ENCODE measurements at regions not wholly inside any gene's neighbourhood (a gene's known extent, or its start where the extent isn't known, plus 50 kb on each side); places are given as distances from the start of the nearest gene placed in this dataset.
A peak's percentile ranks its signal among the peaks of the same experiment; 100 is the strongest.

DNA sequence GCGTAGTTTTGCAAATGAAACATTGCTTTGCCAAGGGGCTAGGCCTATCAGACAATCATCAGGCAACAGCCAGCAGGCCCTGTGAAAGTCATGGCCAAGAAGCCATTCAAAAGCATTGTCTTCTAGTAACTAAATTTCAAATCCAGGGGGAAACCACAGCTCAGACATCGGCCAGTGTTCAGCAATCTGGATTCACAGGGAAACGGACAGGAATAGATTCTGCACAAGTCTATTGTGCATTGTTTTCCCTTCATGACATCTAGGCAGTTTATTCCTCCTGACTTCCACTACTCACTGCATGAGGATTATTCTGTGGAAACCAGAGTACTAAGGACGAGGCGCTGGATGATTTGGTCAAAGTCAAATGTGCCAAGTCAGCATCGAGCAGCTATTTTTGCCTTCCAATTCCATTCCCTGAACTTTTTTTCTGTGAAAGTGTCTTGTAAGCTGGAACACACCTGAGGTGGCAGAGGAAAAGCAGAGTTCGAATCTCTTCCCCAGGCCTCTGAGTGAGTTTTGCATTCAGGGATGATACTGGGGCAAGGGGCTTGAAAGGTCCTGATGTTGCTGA lies 75.4 kb downstream of the VCPKMT start:
- no peak for DNase-seq

DNA sequence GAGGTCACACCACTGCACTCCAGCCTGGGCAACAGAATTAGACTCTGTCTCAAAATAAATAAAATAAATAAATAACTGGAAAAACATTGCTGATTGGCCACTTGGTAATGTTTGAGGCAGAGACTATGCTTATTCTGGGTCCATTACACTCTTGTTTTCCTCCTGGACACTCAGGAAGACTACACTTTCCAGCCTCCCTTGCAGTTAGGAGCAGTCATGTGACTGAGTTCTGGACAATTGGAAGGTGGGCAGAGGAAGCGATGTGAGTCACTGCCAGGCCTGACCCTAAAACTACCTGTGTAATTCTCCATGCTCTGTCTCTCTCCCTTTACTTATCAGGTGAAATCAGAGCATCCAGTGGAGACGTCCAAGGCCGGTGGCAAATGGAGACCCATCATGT lies 74.4 kb downstream of the VCPKMT start:
- DNase-seq = no peak

GRCh38 chr14:50044042-50044651 lies 72.2 kb downstream of the VCPKMT start:
- peak; percentile 42 for DNase-seq

DNA sequence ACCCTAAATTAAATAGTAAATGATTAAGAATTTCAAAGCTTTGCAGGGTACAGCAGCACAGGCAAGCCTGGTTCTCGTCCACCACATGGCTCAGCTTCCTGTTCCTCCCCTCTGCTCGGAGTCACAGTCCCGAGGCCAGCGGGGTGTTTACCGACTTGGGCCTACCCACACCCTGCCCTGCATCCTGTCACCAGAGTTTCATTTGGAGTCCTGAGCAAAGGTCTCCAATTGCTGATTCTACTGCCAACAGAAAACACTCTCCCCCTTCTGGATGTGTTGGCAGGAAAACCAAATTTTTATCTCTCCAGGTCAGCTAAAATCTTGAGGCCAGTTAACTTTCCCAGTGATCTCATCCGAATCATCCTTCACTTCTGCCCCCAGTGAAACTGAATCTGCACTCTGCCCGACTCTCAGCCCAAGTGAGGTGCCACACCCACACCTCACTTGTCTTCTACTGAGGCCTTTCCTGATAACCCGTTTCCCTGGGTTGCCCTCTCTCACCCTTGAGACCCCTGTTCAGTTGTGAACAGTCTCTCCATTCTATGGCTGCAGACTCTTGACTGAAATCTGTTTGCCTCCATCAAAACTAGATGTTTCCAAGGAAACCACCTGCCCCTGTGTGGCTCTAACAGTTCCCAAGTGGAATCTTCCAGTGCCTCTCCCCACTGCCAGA lies 71.2 kb downstream of the VCPKMT start:
- DNase-seq = peak; percentile 93

DNA sequence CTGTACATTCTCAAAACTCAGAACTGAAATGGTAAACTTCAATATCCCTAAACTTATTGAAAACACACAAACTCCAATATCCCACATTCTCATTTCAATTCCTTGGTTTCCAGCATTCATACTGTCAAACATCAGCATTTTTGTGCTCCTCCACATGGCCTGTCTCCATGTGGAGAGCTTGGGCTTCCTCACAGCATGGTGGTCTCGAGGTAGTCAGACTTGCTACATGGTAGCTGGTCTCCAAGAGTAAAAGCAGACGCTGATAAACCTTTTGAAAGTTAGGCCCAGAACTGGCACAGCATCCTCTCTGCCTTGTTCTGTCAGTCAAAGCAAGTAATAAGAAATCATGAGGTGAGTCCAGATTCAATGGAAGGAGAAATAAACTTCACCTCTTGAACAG lies 70.5 kb downstream of the VCPKMT start:
- no peak for DNase-seq

DNA sequence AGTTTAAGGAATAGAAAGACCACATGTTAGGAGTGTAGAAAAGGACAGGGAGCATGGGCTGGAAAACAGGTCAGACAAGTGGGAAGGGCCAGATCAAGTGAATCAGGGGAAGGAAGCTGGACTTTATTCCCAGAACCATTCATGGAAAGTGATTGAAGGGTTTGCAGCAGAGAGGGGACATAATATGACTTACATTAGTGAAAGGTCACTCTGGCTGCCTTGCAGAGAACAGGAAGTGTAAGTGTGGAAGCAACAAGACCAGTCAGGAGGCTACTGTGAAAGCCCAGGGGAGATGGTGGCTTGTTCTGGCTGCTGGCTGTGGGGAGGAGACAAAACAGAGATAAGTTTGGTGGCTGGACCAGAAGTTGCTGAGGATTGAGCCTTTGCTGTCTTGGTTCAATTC lies 69.1 kb downstream of the VCPKMT start:
- peak; percentile 57 for DNase-seq

DNA sequence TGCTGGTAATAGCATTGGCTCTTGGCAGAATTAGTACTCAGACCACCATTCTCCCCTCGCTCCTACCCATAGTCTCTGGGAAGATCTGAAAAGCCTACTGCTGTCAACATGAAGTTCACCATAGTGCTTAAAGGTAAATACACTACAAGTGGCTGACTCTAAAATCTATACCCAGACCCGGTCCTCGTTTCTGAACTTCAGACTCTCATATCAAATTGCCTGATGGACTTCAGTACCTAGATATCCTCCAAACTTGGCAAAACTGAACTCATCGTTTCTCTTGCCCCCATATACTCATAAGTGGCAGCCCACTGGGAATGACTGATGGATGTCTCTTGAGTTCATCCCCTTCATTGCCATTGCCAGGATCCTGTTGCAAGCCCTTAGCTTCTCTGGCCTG lies 67.3 kb downstream of the VCPKMT start:
- DNase-seq = no peak

GRCh38 chr14:50049703-50050570 lies 66.4 kb downstream of the VCPKMT start:
- DNase-seq = no peak

GRCh38 chr14:50051106-50051505 lies 65.3 kb downstream of the VCPKMT start:
- no peak for DNase-seq

DNA sequence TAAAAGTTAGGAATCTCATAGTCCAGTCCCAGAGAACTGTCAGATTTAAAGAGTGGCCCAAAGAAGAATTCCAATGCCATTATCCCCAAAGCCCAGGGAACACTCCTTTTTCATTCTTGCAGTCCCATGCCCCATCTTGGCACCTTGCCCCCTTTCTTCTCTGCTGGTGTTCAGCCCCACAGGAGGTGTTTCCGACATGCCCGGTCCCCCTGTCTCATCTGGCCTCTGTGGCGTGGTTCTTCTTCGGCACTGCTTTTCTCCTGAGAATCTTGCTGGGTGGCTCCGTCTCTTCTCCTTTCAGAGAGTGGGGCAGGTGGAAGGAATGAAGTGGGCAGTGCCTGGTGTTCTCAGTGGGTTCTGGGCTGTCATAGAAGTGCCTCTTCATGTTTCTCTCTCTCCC lies 64.7 kb downstream of the VCPKMT start:
- DNase-seq = no peak

DNA sequence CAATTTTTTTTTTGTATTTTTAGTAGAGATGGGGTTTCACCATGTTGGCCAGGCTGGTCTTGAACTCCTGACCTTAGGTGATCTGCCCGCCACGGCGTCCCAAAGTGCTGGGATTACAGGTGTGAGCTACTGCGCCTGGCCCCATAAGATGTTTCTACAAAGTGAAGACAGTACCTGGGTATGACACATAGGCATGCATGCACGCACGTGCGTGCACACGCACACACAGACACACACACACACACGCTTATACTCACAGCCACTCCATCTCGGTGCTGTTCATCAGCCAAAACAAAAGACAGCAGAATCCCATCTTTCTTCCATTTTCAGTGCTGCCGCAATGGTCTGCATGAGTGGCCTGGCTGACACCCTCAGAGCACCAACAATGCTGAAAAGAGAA lies 63.9 kb downstream of the VCPKMT start:
- DNase-seq = no peak

DNA sequence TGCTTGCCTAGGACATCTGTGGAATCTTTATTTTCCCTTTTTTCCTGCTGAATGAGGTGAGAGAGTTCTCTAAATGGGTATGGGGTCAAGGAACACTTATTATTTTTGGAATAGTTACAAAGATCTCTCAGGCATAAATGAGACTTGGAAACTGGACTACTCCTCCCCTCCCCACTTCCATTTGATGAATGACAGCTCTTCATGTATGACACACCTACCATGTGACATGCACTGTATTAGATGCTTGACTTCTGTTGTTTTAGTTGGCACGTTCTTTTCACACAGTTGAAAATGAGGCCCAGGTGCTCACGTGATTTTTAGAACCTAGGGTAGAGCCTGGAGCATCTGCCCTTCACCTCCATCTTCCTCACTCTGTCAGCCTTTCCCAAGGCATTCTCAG lies 62.4 kb downstream of the VCPKMT start:
- no peak for DNase-seq

DNA sequence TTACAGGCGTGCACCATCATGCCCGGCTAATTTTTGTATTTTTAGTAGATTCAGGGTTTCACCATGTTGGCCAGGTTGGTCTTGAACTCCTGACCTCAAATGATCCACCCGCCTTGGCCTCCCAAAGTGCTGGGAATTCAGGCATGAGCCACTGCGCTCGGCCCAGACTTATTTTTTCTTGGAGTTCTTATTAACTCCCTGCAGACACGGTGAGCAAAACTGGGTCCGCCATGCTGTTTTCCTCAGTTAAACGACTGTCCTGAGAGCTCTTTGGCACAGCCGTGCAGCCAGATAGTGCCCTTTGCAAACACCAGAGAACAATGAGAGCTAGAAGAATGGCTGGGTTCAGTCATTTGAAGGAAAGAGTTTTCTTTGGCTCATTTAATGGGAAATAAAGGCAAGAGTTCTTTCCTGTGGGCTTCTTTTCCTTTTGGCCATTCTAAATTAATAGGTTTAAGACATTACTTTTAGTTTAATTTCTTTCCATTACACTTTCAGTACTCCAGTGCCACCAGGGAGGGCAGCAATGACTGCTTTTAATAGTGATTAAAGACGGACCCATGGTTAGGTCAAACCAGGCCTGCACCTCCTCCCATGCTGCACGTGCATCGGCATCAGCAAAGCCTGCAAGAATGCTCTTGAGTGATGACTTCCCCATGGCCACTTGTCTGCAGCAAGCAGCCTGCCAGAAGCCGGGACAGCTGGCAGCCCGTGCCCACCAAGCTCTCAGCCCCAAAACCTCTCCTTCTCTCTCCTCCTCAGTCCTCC lies 60.7 kb downstream of the VCPKMT start:
- peak; percentile 77 for DNase-seq

DNA sequence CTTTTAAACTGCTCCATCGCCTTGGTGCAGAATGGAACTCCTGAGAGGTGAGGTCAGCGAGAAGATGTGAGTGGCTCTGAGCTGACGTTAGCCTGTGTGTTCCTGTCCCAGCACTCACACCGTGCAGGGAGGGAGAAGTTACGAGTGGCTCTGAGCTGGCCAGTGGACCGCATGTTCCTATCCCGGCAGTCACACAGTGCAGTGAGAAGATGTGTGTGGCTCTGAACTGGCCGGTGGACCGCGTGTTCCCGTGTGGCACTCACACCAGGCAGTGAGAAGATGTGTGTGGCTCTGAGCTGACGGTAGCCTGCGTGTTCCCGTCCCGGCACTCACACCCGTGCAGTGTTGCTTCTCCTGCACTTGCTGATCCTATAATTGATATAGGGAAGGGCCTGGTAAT lies 59.9 kb downstream of the VCPKMT start:
- no peak for DNase-seq

DNA sequence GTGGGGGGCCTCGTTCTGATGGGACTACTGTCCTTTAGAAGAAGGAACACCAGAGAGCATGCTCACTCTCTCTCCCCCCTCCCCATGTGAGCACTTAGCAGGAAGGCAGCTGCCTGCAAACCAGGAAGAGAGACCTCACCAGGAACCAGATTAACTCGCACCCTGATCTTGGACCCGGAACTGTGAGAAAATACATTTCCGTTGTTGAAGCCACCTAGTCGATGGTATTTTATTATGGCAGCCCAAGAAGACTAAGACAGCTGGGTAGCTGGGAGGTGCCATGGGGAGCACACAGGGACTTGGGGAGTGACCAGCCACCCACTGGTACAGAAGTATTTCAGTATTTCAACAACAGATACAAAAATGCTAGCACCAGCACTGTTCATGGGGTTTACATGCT lies 59.0 kb downstream of the VCPKMT start:
- no peak for DNase-seq

DNA sequence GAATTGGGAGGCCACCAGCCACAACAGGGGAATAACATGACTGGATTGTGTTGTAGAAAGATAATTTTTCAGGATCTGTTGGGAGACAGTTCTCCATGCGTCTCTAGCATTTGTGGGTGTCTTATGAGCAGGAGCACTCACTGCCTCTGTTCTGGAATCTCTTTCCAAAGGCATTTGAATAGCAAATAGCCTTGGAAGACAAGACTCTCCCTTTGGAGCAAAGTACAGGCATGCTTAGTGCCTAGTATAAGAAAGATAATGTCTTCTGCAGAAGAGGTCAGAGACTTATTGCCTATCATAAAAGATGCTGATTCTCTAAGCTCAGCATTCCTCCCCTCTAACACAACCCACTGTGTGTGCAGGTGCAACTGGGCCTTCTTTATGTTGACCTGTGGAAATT lies 58.3 kb downstream of the VCPKMT start:
- DNase-seq = no peak
